ENCODE measurements at regions not wholly inside any gene's neighbourhood (a gene's known extent, or its start where the extent isn't known, plus 50 kb on each side); places are given as distances from the start of the nearest gene placed in this dataset.

DNA sequence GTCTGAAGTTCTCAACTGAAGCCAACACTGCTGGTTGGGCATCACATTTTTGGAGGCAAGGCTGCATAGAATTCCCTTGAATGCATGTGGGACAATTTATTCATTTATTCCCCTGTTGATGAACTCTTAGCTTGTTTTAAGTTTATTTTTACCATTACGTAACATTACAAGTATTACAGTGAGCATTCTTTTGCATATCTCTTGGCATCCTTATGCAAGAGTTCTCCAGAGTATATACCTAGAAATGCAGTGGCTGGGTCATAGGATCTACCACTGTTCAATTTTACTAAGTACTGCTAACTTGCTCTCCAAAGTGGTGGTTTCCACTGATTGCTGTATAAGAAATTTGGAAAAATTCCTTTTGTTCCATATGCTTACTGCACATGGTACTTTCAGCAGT, 66.5 kb downstream of the UCHL1 start:
- no peak for DNase-seq
- H3K9ac ChIP-seq (ENCODE audit: insufficient read depth, low read length, poor library complexity, severe bottlenecking): no peak overlapping the region
- no peaks in the 10 kb centered on the region for H3K4me1 ChIP-seq (ENCODE audit: control insufficient read depth in 1 of 2, insufficient read depth in 2 of 2, low read length in 2 of 2)
- no peak overlapping the region for H2AFZ ChIP-seq (ENCODE audit: insufficient read depth, low read depth, low read length, poor library complexity, severe bottlenecking)
- 100% methylated on average over 1 of the region's 1 CpG for WGBS (ENCODE audit: insufficient coverage)
- H3K36me3 ChIP-seq (replicated peaks in 1 of 2; ENCODE audit: control insufficient read depth in 1 of 2, insufficient read depth in 2 of 2, low read length in 2 of 2): no peaks in the 10 kb centered on the region
- TF ChIP-seq, protein P1, sequence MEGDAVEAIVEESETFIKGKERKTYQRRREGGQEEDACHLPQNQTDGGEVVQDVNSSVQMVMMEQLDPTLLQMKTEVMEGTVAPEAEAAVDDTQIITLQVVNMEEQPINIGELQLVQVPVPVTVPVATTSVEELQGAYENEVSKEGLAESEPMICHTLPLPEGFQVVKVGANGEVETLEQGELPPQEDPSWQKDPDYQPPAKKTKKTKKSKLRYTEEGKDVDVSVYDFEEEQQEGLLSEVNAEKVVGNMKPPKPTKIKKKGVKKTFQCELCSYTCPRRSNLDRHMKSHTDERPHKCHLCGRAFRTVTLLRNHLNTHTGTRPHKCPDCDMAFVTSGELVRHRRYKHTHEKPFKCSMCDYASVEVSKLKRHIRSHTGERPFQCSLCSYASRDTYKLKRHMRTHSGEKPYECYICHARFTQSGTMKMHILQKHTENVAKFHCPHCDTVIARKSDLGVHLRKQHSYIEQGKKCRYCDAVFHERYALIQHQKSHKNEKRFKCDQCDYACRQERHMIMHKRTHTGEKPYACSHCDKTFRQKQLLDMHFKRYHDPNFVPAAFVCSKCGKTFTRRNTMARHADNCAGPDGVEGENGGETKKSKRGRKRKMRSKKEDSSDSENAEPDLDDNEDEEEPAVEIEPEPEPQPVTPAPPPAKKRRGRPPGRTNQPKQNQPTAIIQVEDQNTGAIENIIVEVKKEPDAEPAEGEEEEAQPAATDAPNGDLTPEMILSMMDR (IDR thresholded peaks at IDR 0.05): no peak
- H3K27ac ChIP-seq (ENCODE audit: low read depth in 1 of 2, low read length in 2 of 2): no peak overlapping the region
- no peaks in the 10 kb centered on the region for H3K27me3 ChIP-seq (ENCODE audit: control insufficient read depth in 2 of 2, insufficient read depth in 2 of 2, low read length in 2 of 2)
- Mint-ChIP-seq H3K27me3 (ENCODE audit: low read depth in 3 of 3) (no peaks in the 10 kb centered on the region), H3K27ac (no peak overlapping the region), H3K9me3 (peaks cover 0 to 5% (median 2%) of the 10 kb centered on the region in 7 donors), H3K36me3 (no peaks in the 10 kb centered on the region), H3K4me3 (no peak overlapping the region), H3K4me1 (no peaks in the 10 kb centered on the region)
- H3K4me2 ChIP-seq (replicated peaks; ENCODE audit: extremely low read depth, low read length, poor library complexity, severe bottlenecking): no peak overlapping the region
- H3K79me2 ChIP-seq (ENCODE audit: insufficient read depth, low read length): no peaks in the 10 kb centered on the region
- intact Hi-C loops (cut with micrococcal nuclease): no loop called here
- no peaks in the 10 kb centered on the region for H4K20me1 ChIP-seq (ENCODE audit: insufficient read depth, low read length)
- H3K4me3 ChIP-seq (replicated peaks in 1 of 3; ENCODE audit: low read depth in 2 of 3, low read length in 3 of 3): no peak overlapping the region
- no peaks in the 10 kb centered on the region for H3K9me3 ChIP-seq (replicated peaks in 1 of 2; ENCODE audit: control insufficient read depth in 1 of 2, insufficient read depth in 1 of 2, low read length in 2 of 2)

DNA sequence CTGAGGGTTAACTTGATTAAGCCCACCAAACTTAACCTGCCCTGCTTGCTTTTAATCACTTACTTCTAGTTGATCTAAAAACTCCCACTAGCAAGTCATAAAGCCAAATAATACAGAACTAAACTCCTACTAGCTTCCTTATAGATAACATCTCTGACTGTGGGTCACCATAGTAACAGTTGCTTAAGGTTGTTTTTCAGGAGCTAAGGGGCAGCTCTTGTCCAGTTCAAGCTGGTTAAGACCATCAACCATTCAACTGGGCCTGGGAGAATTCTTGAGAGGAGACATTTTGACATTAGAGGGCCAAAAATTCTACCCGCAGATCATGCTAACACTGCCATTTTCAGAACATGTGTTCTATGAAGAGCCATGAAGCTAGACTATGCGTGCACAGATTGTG, 67.0 kb downstream of the UCHL1 start:
- WGBS (ENCODE audit: insufficient coverage): 82% methylated on average over 2 of the region's 2 CpGs

More for the DNA sequence above, 67.0 kb downstream of the UCHL1 start:
- H3K4me2 ChIP-seq (replicated peaks; ENCODE audit: extremely low read depth, low read length, poor library complexity, severe bottlenecking): no peak overlapping the region
- no peaks in the 10 kb centered on the region for H3K4me1 ChIP-seq (ENCODE audit: control insufficient read depth in 1 of 2, insufficient read depth in 2 of 2, low read length in 2 of 2)
- intact Hi-C loops (cut with micrococcal nuclease): no loop called here
- no peaks in the 10 kb centered on the region for H4K20me1 ChIP-seq (ENCODE audit: insufficient read depth, low read length)
- Mint-ChIP-seq H3K36me3 (no peaks in the 10 kb centered on the region), H3K9me3 (peaks cover 0 to 5% (median 2%) of the 10 kb centered on the region in 7 donors), H3K4me3 (no peak overlapping the region), H3K27ac (no peak overlapping the region), H3K27me3 (ENCODE audit: low read depth in 3 of 3) (no peaks in the 10 kb centered on the region), H3K4me1 (no peaks in the 10 kb centered on the region)
- H2AFZ ChIP-seq (ENCODE audit: insufficient read depth, low read depth, low read length, poor library complexity, severe bottlenecking): no peak overlapping the region
- H3K4me3 ChIP-seq (replicated peaks in 1 of 3; ENCODE audit: low read depth in 2 of 3, low read length in 3 of 3): no peak overlapping the region
- no peak overlapping the region for H3K27ac ChIP-seq (ENCODE audit: low read depth in 1 of 2, low read length in 2 of 2)
- H3K9me3 ChIP-seq (replicated peaks in 1 of 2; ENCODE audit: control insufficient read depth in 1 of 2, insufficient read depth in 1 of 2, low read length in 2 of 2): no peaks in the 10 kb centered on the region
- TF ChIP-seq, protein P1 (IDR thresholded peaks at IDR 0.05): no peak
- no peak for DNase-seq
- H3K79me2 ChIP-seq (ENCODE audit: insufficient read depth, low read length): no peaks in the 10 kb centered on the region
- H3K27me3 ChIP-seq (ENCODE audit: control insufficient read depth in 2 of 2, insufficient read depth in 2 of 2, low read length in 2 of 2): no peaks in the 10 kb centered on the region
- no peak overlapping the region for H3K9ac ChIP-seq (ENCODE audit: insufficient read depth, low read length, poor library complexity, severe bottlenecking)
- no peaks in the 10 kb centered on the region for H3K36me3 ChIP-seq (replicated peaks in 1 of 2; ENCODE audit: control insufficient read depth in 1 of 2, insufficient read depth in 2 of 2, low read length in 2 of 2)
